Endodermal cell (in vitro differentiated cells): ENCODE measurements at regions not wholly inside any gene's neighbourhood (a gene's known extent, or its start where the extent isn't known, plus 50 kb on each side); places are given as distances from the start of the nearest gene placed in this dataset.

Experiments
- DNase-seq: peaks from one replicate; pipeline ENCODE4 v3.0.0-alpha.2; 2017
- H3K27ac ChIP-seq: 2 replicates; pipeline ENCODE4 v1.5.1; 2013; ENCODE audit warnings: mild to moderate bottlenecking, low read depth, low read length, moderate library complexity
- H3K27me3 ChIP-seq: 2 replicates; pipeline ENCODE4 v1.6.1; 2013; ENCODE audit warnings: mild to moderate bottlenecking, low read length, moderate library complexity; ENCODE audit not compliant: insufficient read depth, control insufficient read depth, poor library complexity, severe bottlenecking
- H3K36me3 ChIP-seq: 2 replicates; pipeline ENCODE4 v1.7.0; 2013; ENCODE audit warnings: mild to moderate bottlenecking, low read length, moderate library complexity; ENCODE audit not compliant: control insufficient read depth, insufficient read depth
- H3K4me1 ChIP-seq: one replicate; pipeline ENCODE4 v1.7.0; 2013; ENCODE audit warnings: low read length; ENCODE audit not compliant: control insufficient read depth, insufficient read depth
- H3K4me3 ChIP-seq: 2 replicates; pipeline ENCODE4 v1.5.1; 2013; ENCODE audit warnings: mild to moderate bottlenecking, low read length, moderate library complexity
- H3K9ac ChIP-seq: 2 replicates; pipeline ENCODE4 v1.6.1; 2013; ENCODE audit warnings: mild to moderate bottlenecking, low read length, moderate library complexity; ENCODE audit not compliant: poor library complexity, severe bottlenecking; ENCODE audit errors: extremely low read depth
- H3K9me3 ChIP-seq: 2 replicates; pipeline ENCODE4 v1.6.1; 2013; ENCODE audit warnings: mild to moderate bottlenecking, low read length, moderate library complexity; ENCODE audit not compliant: control insufficient read depth
- H3K27ac Mint-ChIP-seq: 2 replicates; pipeline ENCODE4 v1.8.0; 2020; ENCODE audit warnings: mixed read lengths
- H3K27me3 Mint-ChIP-seq: 2 replicates; pipeline ENCODE4 v1.8.0; 2021; ENCODE audit warnings: mild to moderate bottlenecking, mixed read lengths; ENCODE audit not compliant: insufficient read depth
- H3K36me3 Mint-ChIP-seq: 2 replicates; pipeline ENCODE4 v1.8.0; 2020; ENCODE audit warnings: low read depth, mixed read lengths
- H3K4me1 Mint-ChIP-seq: 2 replicates; pipeline ENCODE4 v1.8.0; 2020; ENCODE audit warnings: mixed read lengths
- H3K4me3 Mint-ChIP-seq: 2 replicates; pipeline ENCODE4 v1.8.0; 2020; ENCODE audit warnings: mild to moderate bottlenecking, moderate library complexity, mixed read lengths
- H3K9me3 Mint-ChIP-seq: 2 replicates; pipeline ENCODE4 v1.8.0; 2020; ENCODE audit warnings: mild to moderate bottlenecking, mixed read lengths
- CTCF ChIP-seq: fragments of 200-600 bp; sonication (generic); conservative IDR thresholded peaks from 2 replicates; pipeline ENCODE4 v1.5.0; 2021; ENCODE audit warnings: antibody characterized with exemption, mild to moderate bottlenecking
- WGBS, 2 experiments: methylation state at CpG; one replicate each; pipeline versions ENCODE4 v1.1.5 to v1.1.7; 2013; ENCODE audit warnings: missing lambda C conversion rate in 2 of 2, mixed read lengths in 1 of 2; ENCODE audit not compliant: insufficient coverage in 1 of 2, insufficient read length in 1 of 2; 5-methylcytosine and 5-hydroxymethylcytosine counted together

- H3K36me3 Mint-ChIP-seq: no peaks in the 10 kb centered on the region
- Histone ChIP-seq H3K36me3 (no peaks in the 10 kb centered on the region), H3K9me3 (no peaks in the 10 kb centered on the region), H3K4me3 (no peak overlapping the region), H3K27me3 (no peaks in the 10 kb centered on the region), H3K4me1 (peaks cover 3% of the 10 kb centered on the region), H3K27ac (no peak overlapping the region), H3K9ac (no peak overlapping the region)
- DNase-seq: peak; percentile 35
- WGBS, 2 experiments: 95 to 96% methylated on average over 5 of the region's 5 CpGs
- no peak for TF ChIP-seq CTCF
- no peaks in the 10 kb centered on the region for H3K9me3 Mint-ChIP-seq
- no peak overlapping the region for H3K4me3 Mint-ChIP-seq
- peaks cover 3% of the 10 kb centered on the region for H3K4me1 Mint-ChIP-seq
- H3K27ac Mint-ChIP-seq: no peak overlapping the region
- H3K27me3 Mint-ChIP-seq: peaks cover 16% of the 10 kb centered on the region
These were observed 57.0 kb upstream of the AFF3 start for GRCh38 chr2:100199421-100199820.

GRCh38 chr2:100198461-100199230 is 56.3 kb upstream of the AFF3 start:
- Mint-ChIP-seq H3K27ac (no peak overlapping the region), H3K36me3 (no peaks in the 10 kb centered on the region), H3K27me3 (peaks cover 16% of the 10 kb centered on the region), H3K9me3 (no peaks in the 10 kb centered on the region), H3K4me3 (no peak overlapping the region), H3K4me1 (peaks cover 11% of the 10 kb centered on the region)
- peak overlapping the region; percentile 80 for H3K27ac ChIP-seq
- H3K27me3 ChIP-seq: no peaks in the 10 kb centered on the region
- H3K9me3 ChIP-seq: no peaks in the 10 kb centered on the region
- peak; percentile 59 for DNase-seq
- H3K36me3 ChIP-seq: no peaks in the 10 kb centered on the region
- H3K9ac ChIP-seq: no peak overlapping the region
- H3K4me1 ChIP-seq: peaks cover 3% of the 10 kb centered on the region
- 87 to 88% methylated on average over 7 to 13 of the region's 13 CpGs for WGBS, 2 experiments
- TF ChIP-seq CTCF: no peak
- no peak overlapping the region for H3K4me3 ChIP-seq

- Histone ChIP-seq H3K27me3 (no peaks in the 10 kb centered on the region), H3K4me1 (peaks cover 3% of the 10 kb centered on the region), H3K4me3 (no peak overlapping the region), H3K9ac (no peak overlapping the region), H3K36me3 (no peaks in the 10 kb centered on the region), H3K27ac (peak overlapping the region; percentile 80), H3K9me3 (peaks cover 5% of the 10 kb centered on the region)
- H3K36me3 Mint-ChIP-seq: no peaks in the 10 kb centered on the region
- no peaks in the 10 kb centered on the region for H3K9me3 Mint-ChIP-seq
- H3K4me3 Mint-ChIP-seq: no peak overlapping the region
- WGBS, 2 experiments: 39 to 45% methylated on average over 2 to 8 of the region's 8 CpGs
- H3K27me3 Mint-ChIP-seq: peaks cover 12% of the 10 kb centered on the region
- H3K27ac Mint-ChIP-seq: no peak overlapping the region
- peak; percentile 81 for DNase-seq
- TF ChIP-seq CTCF: no peak
- peaks cover 17% of the 10 kb centered on the region for H3K4me1 Mint-ChIP-seq
These were observed 55.3 kb upstream of the AFF3 start for GRCh38 chr2:100197631-100198153.
